WTC11 (cell line): ENCODE measurements at regions not wholly inside any gene's neighbourhood (a gene's known extent, or its start where the extent isn't known, plus 50 kb on each side); places are given as distances from the start of the nearest gene placed in this dataset.

ENCODE experiments used
- AFF4 ChIP-seq: sonication (generic); formaldehyde crosslinking; IDR thresholded peaks from 2 replicates; pipeline ENCODE4 v1.8.1; 2023; ENCODE audit warnings: mild to moderate bottlenecking, missing genetic modification reagents, borderline replicate concordance
- ATF1 ChIP-seq: sonication (generic); formaldehyde crosslinking; IDR thresholded peaks from 2 replicates; pipeline ENCODE4 v1.8.1; 2023; ENCODE audit warnings: mild to moderate bottlenecking, moderate library complexity, missing genetic modification reagents
- CTCF ChIP-seq: fragments of 200-600 bp; IDR thresholded peaks from 2 replicates; pipeline ENCODE4 v1.8.0; 2022; ENCODE audit warnings: antibody characterized with exemption
- MAX ChIP-seq: sonication (generic); formaldehyde crosslinking; IDR thresholded peaks from 2 replicates; pipeline ENCODE4 v1.8.0; 2022; ENCODE audit warnings: mild to moderate bottlenecking, missing genetic modification reagents
- STAT6 ChIP-seq: sonication (generic); formaldehyde crosslinking; conservative IDR thresholded peaks from 2 replicates; pipeline ENCODE4 v1.8.1; 2023; ENCODE audit warnings: mild to moderate bottlenecking, low read depth, missing genetic modification reagents, moderate library complexity

- TF ChIP-seq MAX (CRISPR knock-in tag) = no peak
- no peak for TF ChIP-seq STAT6
- no peak for TF ChIP-seq AFF4
- no peak for TF ChIP-seq ATF1 (CRISPR knock-in tag)
- no peak for TF ChIP-seq CTCF
Measured at GRCh38 chr3:104669083-104669482, 697.6 kb upstream of the ALCAM start.
